Fibroblast of pulmonary artery (primary cell): ENCODE measurements at regions not wholly inside any gene's neighbourhood (a gene's known extent, or its start where the extent isn't known, plus 50 kb on each side); places are given as distances from the start of the nearest gene placed in this dataset.
A peak's percentile ranks its signal among the peaks of the same experiment; 100 is the strongest.

ENCODE experiments used
- DNase-seq: peaks from one replicate; pipeline ENCODE4 v3.0.0-alpha.2; 2010; ENCODE audit warnings: low read depth
- H3K4me3 ChIP-seq: replicated peaks from 2 replicates; pipeline ENCODE4 v1.5.1; 2011; ENCODE audit warnings: low read depth, mild to moderate bottlenecking, control low read depth, low read length, moderate library complexity
- CTCF ChIP-seq: IDR thresholded peaks from 2 replicates; pipeline ENCODE4 v1.5.1; 2011; ENCODE audit warnings: mild to moderate bottlenecking, control low read depth, low read length, inconsistent platforms; ENCODE audit errors: missing control alignments

DNA sequence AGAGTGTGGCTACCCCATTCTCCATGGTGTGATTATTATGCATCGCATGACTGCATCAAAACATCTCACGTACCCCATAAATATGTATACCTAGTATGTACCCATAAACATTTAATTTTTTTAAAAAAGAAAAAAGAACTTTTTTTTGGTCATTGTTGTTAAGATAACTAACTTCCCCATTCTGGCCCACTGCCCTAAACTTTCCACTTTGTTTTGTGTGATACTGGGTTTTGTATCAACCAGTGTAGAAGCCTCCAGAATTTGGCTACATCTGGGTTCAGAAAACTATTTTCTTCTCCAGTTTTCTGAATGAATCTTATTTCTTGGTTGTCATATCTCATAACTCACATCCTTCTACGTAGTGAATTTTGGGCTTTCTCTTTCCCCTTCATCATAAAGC lies 62.3 kb upstream of the NABP1 start:
- no peak for TF ChIP-seq CTCF
- no peak for DNase-seq
- H3K4me3 ChIP-seq: no peak overlapping the region

DNA sequence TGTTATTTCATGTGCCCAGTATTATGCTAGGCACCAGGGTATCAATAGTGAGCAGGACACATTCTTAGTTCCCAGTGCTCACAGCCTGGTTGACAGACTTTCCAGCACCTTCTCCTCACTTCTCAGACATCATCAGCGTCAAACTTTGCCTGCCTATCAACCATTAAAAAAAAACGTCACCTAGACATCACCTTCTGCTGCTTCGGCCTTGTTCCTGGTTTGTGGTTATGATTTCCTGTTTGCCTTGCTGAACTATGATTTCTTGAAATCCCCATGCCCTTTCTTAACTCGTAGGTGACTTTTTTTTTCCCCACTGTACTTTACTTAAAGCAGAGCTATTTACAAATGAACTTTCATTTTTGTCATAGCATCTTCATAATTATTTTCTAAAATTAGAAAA lies 60.4 kb upstream of the NABP1 start:
- H3K4me3 ChIP-seq: no peak overlapping the region
- no peak for DNase-seq
- no peak for TF ChIP-seq CTCF

DNA sequence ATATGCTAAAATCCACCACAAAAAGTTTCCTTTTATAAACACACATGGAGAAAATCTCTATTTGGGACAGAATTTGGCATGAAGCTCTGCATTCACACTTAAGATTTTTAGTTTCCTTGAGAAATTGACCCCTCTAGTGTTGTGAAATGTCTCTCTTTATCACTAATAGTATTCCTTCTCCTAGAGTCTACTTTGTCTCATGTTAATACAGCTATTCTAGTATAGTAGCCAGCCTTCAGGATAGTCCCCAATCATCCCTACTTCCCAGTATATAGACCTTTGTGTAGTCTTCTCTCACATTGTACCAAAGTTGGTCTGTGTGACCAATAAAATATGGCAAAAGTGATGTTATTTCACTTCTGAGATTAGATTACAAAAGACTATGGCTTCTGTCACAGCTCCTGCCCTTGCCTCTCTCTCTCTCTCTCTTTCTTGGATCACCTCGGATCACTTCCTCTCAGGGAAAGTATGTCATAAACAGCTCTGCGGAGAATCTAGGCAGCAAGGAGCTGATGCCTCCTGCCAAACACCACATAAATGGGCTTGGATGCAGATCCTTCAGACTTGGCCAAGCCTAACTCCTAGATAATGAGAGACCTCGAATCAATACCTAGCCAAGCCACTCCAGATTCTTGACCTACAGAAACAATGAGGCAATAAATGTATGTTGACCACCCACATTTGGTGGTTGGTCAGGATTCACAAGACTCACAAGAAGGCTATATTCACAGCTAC lies 59.7 kb upstream of the NABP1 start:
- H3K4me3 ChIP-seq: no peak overlapping the region
- TF ChIP-seq CTCF: no peak
- DNase-seq: no peak

DNA sequence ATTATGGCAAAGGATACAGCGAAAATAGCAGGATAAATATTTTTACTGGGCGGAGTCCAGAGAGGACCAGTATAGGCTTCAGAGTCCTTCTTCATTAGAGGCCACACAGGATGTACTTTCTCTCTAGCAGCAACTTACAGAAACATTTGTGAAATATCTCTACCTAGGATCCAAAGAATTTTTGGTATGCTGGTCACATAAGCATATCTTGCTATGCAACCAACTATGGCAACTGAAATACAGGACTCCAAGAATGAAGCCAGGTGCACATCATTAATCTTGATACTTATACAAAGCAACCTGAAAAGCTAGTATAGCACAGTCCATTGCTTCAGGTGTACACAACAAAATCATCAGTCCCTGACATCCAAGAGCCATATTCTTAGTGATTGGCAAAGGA lies 59.1 kb upstream of the NABP1 start:
- no peak for DNase-seq
- TF ChIP-seq CTCF: no peak
- no peak overlapping the region for H3K4me3 ChIP-seq

DNA sequence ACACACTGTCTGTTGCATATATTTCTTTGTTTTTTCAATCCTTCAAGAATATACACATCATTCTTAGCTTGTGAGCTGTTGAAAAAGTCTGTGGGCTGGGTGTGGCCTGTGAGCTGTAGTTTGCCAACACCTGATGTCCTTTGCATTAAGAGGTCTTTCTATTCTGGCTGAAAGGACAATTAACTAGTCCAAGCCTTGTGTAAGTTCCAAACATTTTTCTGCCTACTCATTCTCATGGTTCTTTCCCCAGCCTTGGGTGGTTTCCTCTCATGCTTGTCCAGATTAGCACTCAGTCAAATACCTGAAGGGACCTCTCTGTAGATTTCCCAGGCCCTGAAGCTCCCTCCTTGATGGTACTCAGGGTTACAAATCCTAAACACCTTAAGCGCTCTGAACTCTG lies 57.8 kb upstream of the NABP1 start:
- peak; percentile 42 for DNase-seq
- no peak for TF ChIP-seq CTCF
- no peak overlapping the region for H3K4me3 ChIP-seq

- no peak for DNase-seq
- no peak overlapping the region for H3K4me3 ChIP-seq
- no peak for TF ChIP-seq CTCF
Observed at GRCh38 chr2:191622374-191623320, 55.3 kb upstream of the NABP1 start.
